PFSK-1 (cell line): ENCODE measurements at regions not wholly inside any gene's neighbourhood (a gene's known extent, or its start where the extent isn't known, plus 50 kb on each side); places are given as distances from the start of the nearest gene placed in this dataset.

Experiments used
- FOXP2 ChIP-seq: optimal IDR thresholded peaks from 2 replicates; pipeline ENCODE3; 2011; ENCODE audit warnings: borderline replicate concordance, control low read depth, inconsistent platforms; ENCODE audit not compliant: insufficient read depth; ENCODE audit errors: extremely low read length, extremely low read depth
- POLR2AphosphoS5 ChIP-seq: IDR thresholded peaks from 2 replicates; pipeline ENCODE4 v1.6.1; 2012; ENCODE audit warnings: low read depth, mild to moderate bottlenecking, control low read depth, low read length, moderate library complexity

- no peak for TF ChIP-seq POLR2AphosphoS5
- no peak for TF ChIP-seq FOXP2
Observed at GRCh38 chr7:22894546-22894945, 71.9 kb upstream of the TOMM7 start.
